ENCODE measurements at regions not wholly inside any gene's neighbourhood (a gene's known extent, or its start where the extent isn't known, plus 50 kb on each side); places are given as distances from the start of the nearest gene placed in this dataset.

GRCh38 chr2:39933196-39933595 lies 154.1 kb upstream of the THUMPD2 start:
- TF ChIP-seq CTCF (conservative IDR thresholded peaks at IDR 0.05; ENCODE audit: low read depth, low read length) (no peak), POLR2A (IDR thresholded peaks at IDR 0.05; ENCODE audit: low read depth, low read length) (no peak), SMC3 (IDR thresholded peaks at IDR 0.05; ENCODE audit: low read depth, low read length) (no peak), CEBPB (IDR thresholded peaks at IDR 0.05; ENCODE audit: low read depth, low read length) (no peak), BHLHE40 (IDR thresholded peaks at IDR 0.05; ENCODE audit: low read depth, low read length) (no peak), NFE2L2 (IDR thresholded peaks at IDR 0.05; ENCODE audit: low read depth, low read length) (no peak), FOS (IDR thresholded peaks at IDR 0.05; ENCODE audit: low read depth, low read length) (no peak)
